ENCODE measurements at regions not wholly inside any gene's neighbourhood (a gene's known extent, or its start where the extent isn't known, plus 50 kb on each side); places are given as distances from the start of the nearest gene placed in this dataset.

DNA sequence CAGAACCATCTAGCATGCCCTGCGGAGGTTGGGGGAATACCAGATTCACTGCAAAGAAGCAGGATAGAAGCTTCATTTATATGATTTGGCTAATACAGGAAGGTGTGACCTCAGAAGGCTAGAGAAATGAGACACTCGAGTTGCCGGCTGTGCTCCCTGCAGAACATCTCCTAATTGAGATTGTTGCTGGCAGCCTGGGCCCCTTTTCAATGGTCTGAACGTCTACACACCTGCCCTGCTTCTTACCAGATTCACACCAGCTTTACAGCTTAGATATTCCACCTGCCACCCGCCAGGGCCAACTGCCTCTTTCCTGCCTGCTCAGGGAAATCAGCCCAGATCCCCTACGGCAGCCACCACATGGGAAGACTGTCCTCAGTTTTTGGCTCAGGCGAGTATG, 475.3 kb upstream of the AUTS2 start:
- peaks cover 0 to 5% of the 10 kb centered on the region in 2 donors for H3K27me3 Mint-ChIP-seq
- Histone ChIP-seq H3K9me3 (no peaks in the 10 kb centered on the region), H3K27ac (ENCODE audit: low read length) (no peak overlapping the region), H3K36me3 (ENCODE audit: control insufficient read depth in 2 of 2, extremely low read depth in 1 of 2, insufficient read depth in 1 of 2, low read length in 1 of 2) (no peaks in the 10 kb centered on the region), H3K27me3 (replicated peaks in 1 of 2; ENCODE audit: control insufficient read depth in 2 of 2, extremely low read depth in 1 of 2, insufficient read depth in 2 of 2, low read length in 1 of 2) (no peaks in the 10 kb centered on the region), H3K4me1 (ENCODE audit: control insufficient read depth in 1 of 2, extremely low read depth in 1 of 2, insufficient read depth in 2 of 2, low read length in 2 of 2) (no peaks in the 10 kb centered on the region), H3K4me3 (ENCODE audit: control insufficient read depth in 1 of 2, extremely low read depth in 1 of 2, low read length in 1 of 2) (no peak overlapping the region)
- POLR2A ChIA-PET: no interaction called here
- 63% methylated on average over 7 of the region's 7 CpGs for WGBS (ENCODE audit: insufficient coverage)
- H3K27ac Mint-ChIP-seq: no peak overlapping the region
- H3K9me3 Mint-ChIP-seq: peaks cover 0 to 7% (median 0%) of the 10 kb centered on the region in 3 donors
- no peak for ATAC-seq (replicated peaks in 1 of 4)
- H3K4me3 Mint-ChIP-seq: no peak overlapping the region
- DNase-seq: no peak
- no peaks in the 10 kb centered on the region for H3K36me3 Mint-ChIP-seq
- CTCF ChIA-PET: no interaction called here
- H3K4me1 Mint-ChIP-seq: no peaks in the 10 kb centered on the region

DNA sequence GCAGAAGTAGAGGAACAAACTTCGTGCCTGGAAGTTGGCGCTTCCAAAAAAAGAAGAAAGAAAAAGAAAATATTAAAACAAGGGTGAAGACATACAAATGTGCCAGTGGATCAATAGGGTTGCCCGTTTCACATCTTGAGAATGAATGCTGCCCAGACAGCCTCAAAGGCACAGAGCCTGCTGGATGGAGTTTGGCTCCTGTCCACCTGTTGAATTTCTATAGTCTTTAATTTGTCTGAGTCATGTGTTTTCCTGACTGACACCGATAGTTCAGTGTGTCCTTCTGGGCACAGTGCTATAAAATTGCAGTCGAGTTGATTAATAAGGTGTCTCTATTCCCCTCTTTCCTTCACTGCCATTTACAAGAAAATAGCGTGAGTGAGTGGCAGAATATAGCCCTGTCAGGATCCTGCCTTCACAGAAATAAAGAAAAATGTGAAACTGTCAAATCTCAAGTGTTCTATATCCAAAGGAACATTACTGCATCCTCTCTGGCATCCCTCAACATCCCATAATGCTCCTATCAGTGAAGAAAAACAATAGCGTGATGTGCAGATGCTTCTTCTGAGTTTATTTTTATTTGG, 471.3 kb upstream of the AUTS2 start:
- WGBS (ENCODE audit: insufficient coverage): 90% methylated on average over 3 of the region's 7 CpGs
- no peaks in the 10 kb centered on the region for H3K27me3 ChIP-seq (replicated peaks in 1 of 2; ENCODE audit: control insufficient read depth in 2 of 2, extremely low read depth in 1 of 2, insufficient read depth in 2 of 2, low read length in 1 of 2)

GRCh38 chr7:69129524-69129923, 468.8 kb upstream of the AUTS2 start:
- Mint-ChIP-seq H3K4me1 (peaks cover 0 to 11% (median 0%) of the 10 kb centered on the region in 3 donors), H3K9me3 (peaks cover 4 to 13% (median 8%) of the 10 kb centered on the region in 3 donors), H3K27ac (no peak overlapping the region), H3K27me3 (peaks cover 0 to 12% of the 10 kb centered on the region in 2 donors), H3K36me3 (no peaks in the 10 kb centered on the region), H3K4me3 (no peak overlapping the region)
- DNase-seq: no peak
- POLR2A ChIA-PET: no interaction called here
- Histone ChIP-seq H3K4me3 (ENCODE audit: control insufficient read depth in 1 of 2, extremely low read depth in 1 of 2, low read length in 1 of 2) (no peak overlapping the region), H3K9me3 (no peaks in the 10 kb centered on the region), H3K27me3 (replicated peaks in 1 of 2; ENCODE audit: control insufficient read depth in 2 of 2, extremely low read depth in 1 of 2, insufficient read depth in 2 of 2, low read length in 1 of 2) (peaks cover 0 to 4% of the 10 kb centered on the region in 2 experiments), H3K27ac (ENCODE audit: low read length) (no peak overlapping the region), H3K36me3 (ENCODE audit: control insufficient read depth in 2 of 2, extremely low read depth in 1 of 2, insufficient read depth in 1 of 2, low read length in 1 of 2) (no peaks in the 10 kb centered on the region), H3K4me1 (ENCODE audit: control insufficient read depth in 1 of 2, extremely low read depth in 1 of 2, insufficient read depth in 2 of 2, low read length in 2 of 2) (no peaks in the 10 kb centered on the region)
- CTCF ChIA-PET: no interaction called here
- WGBS (ENCODE audit: insufficient coverage): 80% methylated on average over 2 of the region's 4 CpGs
- ATAC-seq (replicated peaks in 1 of 4): no peak

More for the DNA sequence above, 471.3 kb upstream of the AUTS2 start:
- CTCF ChIA-PET: no interaction called here
- Mint-ChIP-seq H3K27ac (no peak overlapping the region), H3K4me3 (no peak overlapping the region), H3K27me3 (peaks cover 0 to 9% of the 10 kb centered on the region in 2 donors), H3K9me3 (peaks cover 4 to 13% (median 4%) of the 10 kb centered on the region in 3 donors), H3K4me1 (peaks cover 0 to 11% (median 0%) of the 10 kb centered on the region in 3 donors), H3K36me3 (no peaks in the 10 kb centered on the region)
- no peaks in the 10 kb centered on the region for H3K36me3 ChIP-seq (ENCODE audit: control insufficient read depth in 2 of 2, extremely low read depth in 1 of 2, insufficient read depth in 1 of 2, low read length in 1 of 2)
- H3K9me3 ChIP-seq: no peaks in the 10 kb centered on the region
- DNase-seq: no peak
- H3K4me1 ChIP-seq (ENCODE audit: control insufficient read depth in 1 of 2, extremely low read depth in 1 of 2, insufficient read depth in 2 of 2, low read length in 2 of 2): no peaks in the 10 kb centered on the region
- no peak overlapping the region for H3K27ac ChIP-seq (ENCODE audit: low read length)
- POLR2A ChIA-PET: no interaction called here
- no peak overlapping the region for H3K4me3 ChIP-seq (ENCODE audit: control insufficient read depth in 1 of 2, extremely low read depth in 1 of 2, low read length in 1 of 2)
- no peak for ATAC-seq (replicated peaks in 1 of 4)

- Histone ChIP-seq H3K4me1 (ENCODE audit: control insufficient read depth in 1 of 2, extremely low read depth in 1 of 2, insufficient read depth in 2 of 2, low read length in 2 of 2) (no peaks in the 10 kb centered on the region), H3K9me3 (no peaks in the 10 kb centered on the region), H3K27ac (ENCODE audit: low read length) (no peak overlapping the region), H3K27me3 (replicated peaks in 1 of 2; ENCODE audit: control insufficient read depth in 2 of 2, extremely low read depth in 1 of 2, insufficient read depth in 2 of 2, low read length in 1 of 2) (peaks cover 0 to 4% of the 10 kb centered on the region in 2 experiments), H3K36me3 (ENCODE audit: control insufficient read depth in 2 of 2, extremely low read depth in 1 of 2, insufficient read depth in 1 of 2, low read length in 1 of 2) (no peaks in the 10 kb centered on the region), H3K4me3 (ENCODE audit: control insufficient read depth in 1 of 2, extremely low read depth in 1 of 2, low read length in 1 of 2) (no peak overlapping the region)
- Mint-ChIP-seq H3K27me3 (peaks cover 0 to 16% of the 10 kb centered on the region in 2 donors), H3K36me3 (no peaks in the 10 kb centered on the region), H3K9me3 (peaks cover 4 to 15% (median 10%) of the 10 kb centered on the region in 3 donors), H3K4me1 (peaks cover 0 to 11% (median 0%) of the 10 kb centered on the region in 3 donors), H3K4me3 (no peak overlapping the region), H3K27ac (no peak overlapping the region)
- ChIA-PET CTCF (no interaction called here), POLR2A (no interaction called here)
- WGBS (ENCODE audit: insufficient coverage): 97% methylated on average over 5 of the region's 7 CpGs
- ATAC-seq (replicated peaks in 1 of 4): no peak
- no peak for DNase-seq
Observed at GRCh38 chr7:69129951-69130350, 468.3 kb upstream of the AUTS2 start.

- Mint-ChIP-seq H3K9me3 (peaks cover 4 to 16% (median 12%) of the 10 kb centered on the region in 3 donors), H3K4me3 (no peak overlapping the region), H3K4me1 (peaks cover 0 to 11% (median 0%) of the 10 kb centered on the region in 3 donors), H3K36me3 (no peaks in the 10 kb centered on the region), H3K27me3 (peaks cover 0 to 17% of the 10 kb centered on the region in 2 donors), H3K27ac (no peak overlapping the region)
- 40% methylated on average over 1 of the region's 2 CpGs for WGBS (ENCODE audit: insufficient coverage)
- DNase-seq: no peak
- no peaks in the 10 kb centered on the region for H3K36me3 ChIP-seq (ENCODE audit: control insufficient read depth in 2 of 2, extremely low read depth in 1 of 2, insufficient read depth in 1 of 2, low read length in 1 of 2)
- no peak overlapping the region for H3K4me3 ChIP-seq (ENCODE audit: control insufficient read depth in 1 of 2, extremely low read depth in 1 of 2, low read length in 1 of 2)
- POLR2A ChIA-PET: no interaction called here
- no peaks in the 10 kb centered on the region for H3K4me1 ChIP-seq (ENCODE audit: control insufficient read depth in 1 of 2, extremely low read depth in 1 of 2, insufficient read depth in 2 of 2, low read length in 2 of 2)
- CTCF ChIA-PET: no interaction called here
- H3K27me3 ChIP-seq (replicated peaks in 1 of 2; ENCODE audit: control insufficient read depth in 2 of 2, extremely low read depth in 1 of 2, insufficient read depth in 2 of 2, low read length in 1 of 2): peaks cover 0 to 4% of the 10 kb centered on the region in 2 experiments
- no peak overlapping the region for H3K27ac ChIP-seq (ENCODE audit: low read length)
- ATAC-seq (replicated peaks in 1 of 4): no peak
- no peaks in the 10 kb centered on the region for H3K9me3 ChIP-seq
Observed at GRCh38 chr7:69130396-69130795, 467.9 kb upstream of the AUTS2 start.

- Histone ChIP-seq H3K4me1 (ENCODE audit: control insufficient read depth in 1 of 2, extremely low read depth in 1 of 2, insufficient read depth in 2 of 2, low read length in 2 of 2) (no peaks in the 10 kb centered on the region), H3K27me3 (replicated peaks in 1 of 2; ENCODE audit: control insufficient read depth in 2 of 2, extremely low read depth in 1 of 2, insufficient read depth in 2 of 2, low read length in 1 of 2) (peaks cover 0 to 4% of the 10 kb centered on the region in 2 experiments), H3K9me3 (no peaks in the 10 kb centered on the region), H3K4me3 (ENCODE audit: control insufficient read depth in 1 of 2, extremely low read depth in 1 of 2, low read length in 1 of 2) (no peak overlapping the region), H3K27ac (ENCODE audit: low read length) (no peak overlapping the region), H3K36me3 (ENCODE audit: control insufficient read depth in 2 of 2, extremely low read depth in 1 of 2, insufficient read depth in 1 of 2, low read length in 1 of 2) (no peaks in the 10 kb centered on the region)
- peaks cover 7 to 21% (median 15%) of the 10 kb centered on the region in 3 donors for H3K9me3 Mint-ChIP-seq
- no peak overlapping the region for H3K4me3 Mint-ChIP-seq
- no peaks in the 10 kb centered on the region for H3K36me3 Mint-ChIP-seq
- DNase-seq (no peak), ATAC-seq (replicated peaks in 1 of 4) (no peak)
- ChIA-PET POLR2A (no interaction called here), CTCF (no interaction called here)
- peaks cover 0 to 9% (median 0%) of the 10 kb centered on the region in 3 donors for H3K4me1 Mint-ChIP-seq
- no peak overlapping the region for H3K27ac Mint-ChIP-seq
- WGBS (ENCODE audit: insufficient coverage): 74% methylated on average over 2 of the region's 2 CpGs
- H3K27me3 Mint-ChIP-seq: peaks cover 0 to 9% of the 10 kb centered on the region in 2 donors
Observed at GRCh38 chr7:69134316-69134715, 464.0 kb upstream of the AUTS2 start.

GRCh38 chr7:69147631-69148030, 450.6 kb upstream of the AUTS2 start:
- no CpG with 5 or more reads among the region's 2 CpGs for WGBS (ENCODE audit: insufficient coverage)
- Histone ChIP-seq H3K4me3 (ENCODE audit: control insufficient read depth in 1 of 2, extremely low read depth in 1 of 2, low read length in 1 of 2) (no peak overlapping the region), H3K27me3 (replicated peaks in 1 of 2; ENCODE audit: control insufficient read depth in 2 of 2, extremely low read depth in 1 of 2, insufficient read depth in 2 of 2, low read length in 1 of 2) (no peaks in the 10 kb centered on the region), H3K27ac (ENCODE audit: low read length) (no peak overlapping the region), H3K9me3 (no peaks in the 10 kb centered on the region), H3K36me3 (ENCODE audit: control insufficient read depth in 2 of 2, extremely low read depth in 1 of 2, insufficient read depth in 1 of 2, low read length in 1 of 2) (no peaks in the 10 kb centered on the region), H3K4me1 (ENCODE audit: control insufficient read depth in 1 of 2, extremely low read depth in 1 of 2, insufficient read depth in 2 of 2, low read length in 2 of 2) (no peaks in the 10 kb centered on the region)
- no peak for ATAC-seq (replicated peaks in 1 of 4)
- no peaks in the 10 kb centered on the region for H3K27me3 Mint-ChIP-seq
- CTCF ChIA-PET: no interaction called here
- H3K4me1 Mint-ChIP-seq: no peaks in the 10 kb centered on the region
- DNase-seq: no peak
- no peak overlapping the region for H3K4me3 Mint-ChIP-seq
- peaks cover 3 to 25% (median 15%) of the 10 kb centered on the region in 3 donors for H3K9me3 Mint-ChIP-seq
- no peaks in the 10 kb centered on the region for H3K36me3 Mint-ChIP-seq
- no peak overlapping the region for H3K27ac Mint-ChIP-seq
- POLR2A ChIA-PET: no interaction called here
